Hypothalamus (tissue), 51 donors: ENCODE measurements at regions not wholly inside any gene's neighbourhood (a gene's known extent, or its start where the extent isn't known, plus 50 kb on each side); places are given as distances from the start of the nearest gene placed in this dataset.
"Not testable (repeated sequence)": the region's sequence is repeated elsewhere in the genome, so short reads cannot be mapped to it uniquely, and the experiment has no call there.

Source experiments
- DNase-seq, 51 donors: peaks; one replicate each; lab custom pipeline; 2025; lab: John Stamatoyannopoulos, UW

- DNase-seq: no peak
Measured at GRCh38 chr6:28655164-28655563, 129.5 kb downstream of the GPX5 start.

- no peak for DNase-seq
Measured at GRCh38 chr6:28656715-28657114, 131.0 kb downstream of the GPX5 start.

- DNase-seq: peak in 3 of 51 donors; percentile 3 to 33 (median 11)
Measured at GRCh38 chr6:28657381-28657768, 131.7 kb downstream of the GPX5 start.

- DNase-seq: peak in 20 of 51 donors; percentile 3 to 64 (median 14)
Measured at GRCh38 chr6:28657769-28658465, 132.2 kb downstream of the GPX5 start.

- DNase-seq: peak in 5 of 51 donors; percentile 1 to 58 (median 8)
Measured at GRCh38 chr6:28658475-28659249, 133.0 kb downstream of the GPX5 start.

- no peak for DNase-seq
Measured at GRCh38 chr6:28659250-28659566, 133.5 kb downstream of the GPX5 start.

GRCh38 chr6:28661097-28661713 lies 135.5 kb downstream of the GPX5 start:
- no peak for DNase-seq

- no peak for DNase-seq
Measured at GRCh38 chr6:28664870-28665396, 139.3 kb downstream of the GPX5 start.

GRCh38 chr6:28673417-28673786 lies 147.7 kb downstream of the GPX5 start:
- no peak for DNase-seq

GRCh38 chr6:28673787-28674671 lies 148.3 kb downstream of the GPX5 start:
- peak in 22 of 51 donors; percentile 4 to 69 (median 24) for DNase-seq

- DNase-seq: no peak
Measured at GRCh38 chr6:28675600-28675999, 149.9 kb downstream of the GPX5 start.

GRCh38 chr6:28682542-28682941 lies 156.9 kb downstream of the GPX5 start:
- DNase-seq: no peak

- DNase-seq: not testable (repeated sequence)
Measured at GRCh38 chr6:28682956-28683685, 157.4 kb downstream of the GPX5 start.

- no peak for DNase-seq
Measured at GRCh38 chr6:28683945-28684538, 158.4 kb downstream of the GPX5 start.

- not testable (repeated sequence) for DNase-seq
Measured at GRCh38 chr6:28685960-28686359, 160.3 kb downstream of the GPX5 start.

GRCh38 chr6:28686446-28687027 lies 160.9 kb downstream of the GPX5 start:
- DNase-seq: peak in 19 of 51 donors; percentile 0 to 48 (median 14)

- DNase-seq: not testable (repeated sequence)
Measured at GRCh38 chr6:28687309-28687981, 161.8 kb downstream of the GPX5 start.

- not testable (repeated sequence) for DNase-seq
Measured at GRCh38 chr6:28691991-28692390, 166.3 kb downstream of the GPX5 start.
